GM10248 (cell line): ENCODE measurements at regions not wholly inside any gene's neighbourhood (a gene's known extent, or its start where the extent isn't known, plus 50 kb on each side); places are given as distances from the start of the nearest gene placed in this dataset.
A peak's percentile ranks its signal among the peaks of the same experiment; 100 is the strongest.

Experiments
- CTCF ChIA-PET: fragments of 300-600 bp; sonication (Branson Sonifier 250); formaldehyde crosslinking; extraction: SDS; loops from one replicate; lab custom pipeline; 2021; ENCODE audit warnings: antibody characterized with exemption; lab: Yijun Ruan, JAX
- POLR2A ChIA-PET: fragments of 350-650 bp; sonication (Branson Sonifier 250); formaldehyde crosslinking; extraction: SDS; loops from one replicate; lab custom pipeline; 2020; ENCODE audit warnings: antibody characterized with exemption; lab: Yijun Ruan, JAX
- DNase-seq: peaks from one replicate; pipeline ENCODE4 v3.0.0; 2012; ENCODE audit errors: extremely low spot score
- CTCF ChIP-seq: IDR thresholded peaks from 2 replicates; pipeline ENCODE4 v1.5.1; 2012; ENCODE audit warnings: mild to moderate bottlenecking, low read depth; ENCODE audit errors: extremely low read depth, missing control alignments, control extremely low read depth

GRCh38 chr9:101995231-101995630 is 256.8 kb upstream of the GRIN3A start:
- TF ChIP-seq CTCF = no peak
- no peak for DNase-seq
- POLR2A ChIA-PET = no interaction called here
- CTCF ChIA-PET = interaction anchor here (1.0 to 1.5 kb wide), 3 partner anchors 11 to 19 kb away, joined by 3 to 5 read pairs (median 4); no protein-coding TSS in a partner anchor

GRCh38 chr9:101993771-101994170 is 255.3 kb upstream of the GRIN3A start:
- CTCF ChIA-PET = interaction anchor here (1.2 kb wide), 2 partner anchors 10 to 15 kb away, joined by 3 to 4 read pairs; no protein-coding TSS in a partner anchor
- DNase-seq = no peak
- no peak for TF ChIP-seq CTCF
- POLR2A ChIA-PET = no interaction called here

GRCh38 chr9:101991926-101992325 is 253.5 kb upstream of the GRIN3A start:
- no peak for TF ChIP-seq CTCF
- DNase-seq = no peak
- CTCF ChIA-PET = interaction anchor here (1.6 kb wide), 1 partner anchor 13 kb away, joined by 8 read pairs; no protein-coding TSS in a partner anchor
- POLR2A ChIA-PET = interaction anchor here (0.5 kb wide), 1 partner anchor 1678 kb away, joined by 4 read pairs; no protein-coding TSS in a partner anchor

- peak; percentile 55 for TF ChIP-seq CTCF
- CTCF ChIA-PET = interaction anchor here (0.8 to 3.2 kb wide), 8 partner anchors 7 to 123 kb away, joined by 3 to 13 read pairs (median 3); no protein-coding TSS in a partner anchor
- no peak for DNase-seq
- POLR2A ChIA-PET = no interaction called here
These were observed 239.3 kb upstream of the GRIN3A start for GRCh38 chr9:101977614-101978210.

GRCh38 chr9:101970609-101971008 is 232.2 kb upstream of the GRIN3A start:
- POLR2A ChIA-PET = no interaction called here
- CTCF ChIA-PET = interaction anchor here (1.3 to 2.1 kb wide), 2 partner anchors 9 to 26 kb away, joined by 3 to 13 read pairs; no protein-coding TSS in a partner anchor
- TF ChIP-seq CTCF = no peak
- DNase-seq = no peak

- ChIA-PET POLR2A (no interaction called here), CTCF (no interaction called here)
- TF ChIP-seq CTCF = no peak
- DNase-seq = no peak
These were observed 229.9 kb upstream of the GRIN3A start for GRCh38 chr9:101968392-101968791.
